Smooth muscle cell (in vitro differentiated cells): ENCODE measurements at regions not wholly inside any gene's neighbourhood (a gene's known extent, or its start where the extent isn't known, plus 50 kb on each side); places are given as distances from the start of the nearest gene placed in this dataset.

Source experiments
- DNase-seq: peaks from one replicate; lab custom pipeline; 2025; ENCODE audit not compliant: unreplicated experiment; lab: John Stamatoyannopoulos, UW
- H2AFZ ChIP-seq: fragments of 200-600 bp; sonication (generic); 2 replicates; pipeline ENCODE4 v1.6.0; 2016; ENCODE audit warnings: antibody characterized with exemption, low read depth, mild to moderate bottlenecking
- H3F3A ChIP-seq: fragments of 200-600 bp; sonication (generic); 2 replicates; pipeline ENCODE4 v1.6.0; 2017; ENCODE audit warnings: antibody characterized with exemption, low read depth
- H3K27ac ChIP-seq: fragments of 200-600 bp; sonication (generic); 2 replicates; pipeline ENCODE4 v1.5.1; 2016; ENCODE audit warnings: low read depth, mild to moderate bottlenecking
- H3K27me3 ChIP-seq: fragments of 200-600 bp; sonication (generic); 2 replicates; pipeline ENCODE4 v1.6.1; 2016; ENCODE audit warnings: low read depth, mild to moderate bottlenecking
- H3K36me3 ChIP-seq: fragments of 200-600 bp; sonication (generic); 2 replicates; pipeline ENCODE4 v1.5.1; 2016; ENCODE audit warnings: low read depth
- H3K4me1 ChIP-seq: fragments of 200-600 bp; sonication (generic); 2 replicates; pipeline ENCODE4 v1.5.1; 2016; ENCODE audit warnings: low read depth
- H3K4me2 ChIP-seq: fragments of 200-600 bp; sonication (generic); 2 replicates; pipeline ENCODE4 v1.6.0; 2016; ENCODE audit warnings: mild to moderate bottlenecking
- H3K4me3 ChIP-seq: fragments of 200-600 bp; sonication (generic); 2 replicates; pipeline ENCODE4 v1.5.1; 2016; ENCODE audit warnings: mild to moderate bottlenecking
- H3K79me2 ChIP-seq: fragments of 200-600 bp; sonication (generic); 2 replicates; pipeline ENCODE4 v1.6.0; 2016; ENCODE audit warnings: low read depth, mild to moderate bottlenecking
- H3K9ac ChIP-seq: fragments of 200-600 bp; sonication (generic); 2 replicates; pipeline ENCODE4 v1.6.0; 2016; ENCODE audit warnings: low read depth
- H3K9me3 ChIP-seq: fragments of 200-600 bp; sonication (generic); replicated peaks from 2 replicates; pipeline ENCODE4 v1.5.1; 2016; ENCODE audit warnings: low read depth
- H4K20me1 ChIP-seq: fragments of 200-600 bp; sonication (generic); 2 replicates; pipeline ENCODE4 v1.6.0; 2016; ENCODE audit warnings: low read depth
- WGBS: methylation state at CpG from one replicate; pipeline ENCODE4 v1.1.7; 2016; ENCODE audit warnings: low lambda C conversion rate; 5-methylcytosine and 5-hydroxymethylcytosine counted together
- TF ChIP-seq, protein P1 (sequence below): fragments of 200-600 bp; sonication (generic); IDR thresholded peaks from 2 replicates; pipeline ENCODE4 v1.5.1; 2017; ENCODE audit warnings: borderline replicate concordance, mild to moderate bottlenecking, antibody characterized with exemption; ENCODE audit not compliant: insufficient read depth, poor library complexity, severe bottlenecking

DNA sequence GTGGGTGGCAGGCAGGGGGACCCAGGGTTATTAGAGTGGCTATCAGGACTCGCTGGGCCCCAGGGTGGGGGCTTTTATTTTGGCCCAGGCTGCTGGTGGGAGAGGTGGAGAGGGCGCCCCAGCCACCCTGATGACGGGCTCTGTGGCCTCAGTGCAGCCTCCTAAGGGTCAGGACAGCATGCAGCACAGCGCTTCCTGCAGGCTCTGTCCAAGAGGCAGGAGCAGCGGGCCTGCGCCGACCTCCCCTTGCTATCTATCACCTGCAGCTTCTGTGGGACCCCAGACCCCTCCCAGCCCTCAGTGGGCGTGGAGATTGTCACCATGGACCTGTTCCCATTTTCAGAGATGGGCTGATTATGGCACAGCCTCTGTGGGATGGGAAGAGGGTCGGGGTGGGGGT is 54.3 kb upstream of the PPARA start:
- H3K4me3 ChIP-seq, result no peak overlapping the region
- no peaks in the 10 kb centered on the region for H3K36me3 ChIP-seq
- TF ChIP-seq, protein P1, sequence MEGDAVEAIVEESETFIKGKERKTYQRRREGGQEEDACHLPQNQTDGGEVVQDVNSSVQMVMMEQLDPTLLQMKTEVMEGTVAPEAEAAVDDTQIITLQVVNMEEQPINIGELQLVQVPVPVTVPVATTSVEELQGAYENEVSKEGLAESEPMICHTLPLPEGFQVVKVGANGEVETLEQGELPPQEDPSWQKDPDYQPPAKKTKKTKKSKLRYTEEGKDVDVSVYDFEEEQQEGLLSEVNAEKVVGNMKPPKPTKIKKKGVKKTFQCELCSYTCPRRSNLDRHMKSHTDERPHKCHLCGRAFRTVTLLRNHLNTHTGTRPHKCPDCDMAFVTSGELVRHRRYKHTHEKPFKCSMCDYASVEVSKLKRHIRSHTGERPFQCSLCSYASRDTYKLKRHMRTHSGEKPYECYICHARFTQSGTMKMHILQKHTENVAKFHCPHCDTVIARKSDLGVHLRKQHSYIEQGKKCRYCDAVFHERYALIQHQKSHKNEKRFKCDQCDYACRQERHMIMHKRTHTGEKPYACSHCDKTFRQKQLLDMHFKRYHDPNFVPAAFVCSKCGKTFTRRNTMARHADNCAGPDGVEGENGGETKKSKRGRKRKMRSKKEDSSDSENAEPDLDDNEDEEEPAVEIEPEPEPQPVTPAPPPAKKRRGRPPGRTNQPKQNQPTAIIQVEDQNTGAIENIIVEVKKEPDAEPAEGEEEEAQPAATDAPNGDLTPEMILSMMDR, result no peak
- no peaks in the 10 kb centered on the region for H3K79me2 ChIP-seq
- no peaks in the 10 kb centered on the region for H3K27me3 ChIP-seq
- no peak overlapping the region for H3K4me2 ChIP-seq
- H2AFZ ChIP-seq, result no peak overlapping the region
- no peak overlapping the region for H3K9ac ChIP-seq
- H4K20me1 ChIP-seq, result peaks cover 8% of the 10 kb centered on the region
- H3K9me3 ChIP-seq, result no peaks in the 10 kb centered on the region
- no peak overlapping the region for H3K27ac ChIP-seq
- 89% methylated on average over 8 of the region's 9 CpGs for WGBS
- H3F3A ChIP-seq, result no peaks in the 10 kb centered on the region
- no peaks in the 10 kb centered on the region for H3K4me1 ChIP-seq
- DNase-seq, result no peak

DNA sequence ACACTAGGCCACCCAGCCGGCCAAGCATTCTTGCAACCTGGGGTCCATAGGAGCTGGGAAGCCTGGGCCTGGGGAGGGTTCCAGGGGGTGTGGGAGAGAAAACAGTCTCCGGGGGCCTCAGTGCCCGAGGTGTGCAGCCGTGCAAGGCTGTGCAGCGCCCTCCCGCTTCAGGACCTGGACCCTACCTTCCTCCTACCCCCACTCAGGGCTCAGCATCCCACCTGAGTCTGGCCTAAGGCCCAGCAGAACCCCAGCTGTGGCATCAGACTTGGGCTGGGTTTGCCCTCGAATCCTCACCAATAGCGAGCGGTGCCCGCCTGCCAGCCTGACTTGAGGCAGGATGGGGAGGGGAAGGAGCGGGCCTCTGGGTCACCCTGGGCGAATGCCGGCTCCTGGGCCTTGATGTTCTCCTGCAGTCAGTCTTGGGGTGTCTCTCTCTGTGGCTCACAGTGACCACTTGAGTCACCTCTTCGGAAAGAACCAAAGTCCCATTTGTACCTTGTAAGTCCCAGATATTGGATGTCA is 53.6 kb upstream of the PPARA start:
- Histone ChIP-seq H3K9me3 (no peaks in the 10 kb centered on the region), H2AFZ (no peak overlapping the region), H3K27me3 (no peaks in the 10 kb centered on the region), H3K27ac (no peak overlapping the region), H3F3A (no peaks in the 10 kb centered on the region), H4K20me1 (peaks cover 8% of the 10 kb centered on the region), H3K4me1 (no peaks in the 10 kb centered on the region), H3K9ac (no peak overlapping the region), H3K4me2 (no peak overlapping the region), H3K79me2 (no peaks in the 10 kb centered on the region), H3K36me3 (no peaks in the 10 kb centered on the region), H3K4me3 (no peak overlapping the region)
- TF ChIP-seq, protein P1, result no peak
- DNase-seq, result no peak
- 95% methylated on average over 14 of the region's 14 CpGs for WGBS

DNA sequence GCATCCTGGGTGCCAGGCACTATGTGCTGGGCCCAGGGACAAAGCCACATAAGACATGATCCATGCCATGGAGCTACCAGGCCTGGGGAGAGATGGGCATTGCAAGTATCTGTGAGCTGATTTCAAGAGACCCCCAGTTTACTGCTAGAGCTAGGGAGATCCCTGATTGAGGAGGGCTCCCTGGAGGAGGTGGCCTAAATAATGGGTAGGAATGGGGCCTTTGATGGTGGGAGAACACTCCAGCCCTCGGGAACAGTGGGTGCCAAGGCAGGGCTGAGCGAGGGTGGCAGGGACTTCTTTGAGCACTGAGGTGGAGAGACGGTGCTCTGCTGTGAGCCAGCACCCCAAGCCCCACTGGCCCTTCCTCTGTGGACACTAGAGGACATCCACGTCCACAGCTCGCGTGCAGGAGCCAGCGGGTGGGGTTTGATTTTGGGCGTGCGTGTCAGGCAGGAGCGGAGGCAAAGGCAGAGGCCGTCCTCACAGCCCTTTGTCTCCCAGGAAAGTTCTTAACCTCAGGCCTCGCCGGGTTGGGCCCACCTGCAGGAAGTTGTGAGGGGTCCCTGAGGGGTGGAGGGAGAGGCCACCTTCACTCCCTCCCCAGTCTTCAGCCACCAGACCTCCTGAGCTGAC is 52.9 kb upstream of the PPARA start:
- Histone ChIP-seq H3K79me2 (no peaks in the 10 kb centered on the region), H3K27ac (no peak overlapping the region), H4K20me1 (peaks cover 8% of the 10 kb centered on the region), H3K9ac (no peak overlapping the region), H3K4me3 (no peak overlapping the region), H3K36me3 (no peaks in the 10 kb centered on the region), H3K4me1 (no peaks in the 10 kb centered on the region), H3K27me3 (no peaks in the 10 kb centered on the region), H2AFZ (no peak overlapping the region), H3K9me3 (no peaks in the 10 kb centered on the region), H3K4me2 (no peak overlapping the region), H3F3A (no peaks in the 10 kb centered on the region)
- no peak for DNase-seq
- WGBS, result 95% methylated on average over 13 of the region's 13 CpGs
- TF ChIP-seq, protein P1, result no peak
